ENCODE measurements at regions not wholly inside any gene's neighbourhood (a gene's known extent, or its start where the extent isn't known, plus 50 kb on each side); places are given as distances from the start of the nearest gene placed in this dataset.

DNA sequence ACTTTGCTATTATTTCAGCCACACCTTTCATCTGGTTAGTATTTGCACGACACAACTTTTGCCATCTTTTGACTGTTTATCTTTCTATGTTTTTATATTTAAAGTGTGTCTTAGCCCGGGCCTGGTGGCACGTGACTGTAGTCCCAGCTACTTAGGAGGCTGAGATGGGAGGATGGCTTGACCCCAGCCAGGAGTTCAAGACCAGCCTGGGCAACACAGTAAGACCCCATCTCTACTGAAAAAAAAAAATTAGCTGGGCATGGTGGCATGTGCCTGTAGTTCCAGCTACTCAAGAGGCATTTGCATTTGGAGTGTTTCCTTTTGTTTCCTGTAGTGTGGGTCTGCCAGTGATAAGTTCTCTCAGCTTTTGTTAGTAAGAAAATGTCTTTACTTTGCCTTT is 88.7 kb upstream of the GLI2 start:
- Histone ChIP-seq H3K4me2 (ENCODE audit: insufficient read depth, insufficient read length, low read length) (no peak overlapping the region), H3K4ac (ENCODE audit: low read depth, low read length) (no peak overlapping the region), H4K91ac (ENCODE audit: insufficient read length, low read depth, low read length) (no peak overlapping the region), H3K4me1 (ENCODE audit: insufficient read depth, low read length) (no peaks in the 10 kb centered on the region; the same call in 1 of the 2 replicates), H2BK5ac (ENCODE audit: insufficient read length, low read length) (no peak overlapping the region), H3K9me3 (ENCODE audit: control insufficient read depth, low read depth, low read length) (peaks cover 14% of the 10 kb centered on the region), H3K56ac (ENCODE audit: insufficient read length, low read depth, low read length) (no peak overlapping the region), H3K79me1 (ENCODE audit: insufficient read depth, low read depth, low read length, poor library complexity, severe bottlenecking) (no peaks in the 10 kb centered on the region), H2AFZ (ENCODE audit: low read length) (no peak overlapping the region), H2BK12ac (ENCODE audit: insufficient read length, low read depth, low read length) (no peak overlapping the region), H4K20me1 (ENCODE audit: control insufficient read depth, insufficient read depth, insufficient read length) (no peaks in the 10 kb centered on the region), H2BK15ac (ENCODE audit: low read depth, low read length) (no peak overlapping the region), H3K14ac (ENCODE audit: insufficient read depth, low read length) (no peak overlapping the region), H3K27ac (ENCODE audit: insufficient read length, low read depth, low read length) (no peak overlapping the region), H4K5ac (ENCODE audit: insufficient read length, low read depth, low read length) (no peak overlapping the region), H3K9ac (ENCODE audit: extremely low read depth, insufficient read length, low read length) (no peak overlapping the region), H3T11ph (ENCODE audit: low read length) (no peak overlapping the region), H4K8ac (replicated peaks; ENCODE audit: insufficient read length, low read depth, low read length) (no peak overlapping the region), H3K23ac (ENCODE audit: insufficient read length, low read depth, low read length) (no peak overlapping the region), H3K23me2 (ENCODE audit: insufficient read length, low read depth, low read length, poor library complexity, severe bottlenecking) (peaks cover 3% of the 10 kb centered on the region), H2AK5ac (ENCODE audit: insufficient read length, low read length) (no peak overlapping the region), H3K79me2 (ENCODE audit: insufficient read depth, low read length) (no peaks in the 10 kb centered on the region), H3K27me3 (ENCODE audit: insufficient read depth, low read length) (no peaks in the 10 kb centered on the region), H2BK20ac (ENCODE audit: low read depth, low read length, poor library complexity, severe bottlenecking) (no peak overlapping the region), H3K18ac (ENCODE audit: insufficient read length, low read depth, low read length) (no peak overlapping the region), H2BK120ac (ENCODE audit: low read depth, low read length, poor library complexity, severe bottlenecking) (no peak overlapping the region)
- WGBS (ENCODE audit: extremely low coverage, insufficient read length, low lambda C conversion rate): no CpG with 5 or more reads among the region's 3 CpGs
- Mint-ChIP-seq H3K4me3 (no peak overlapping the region), H3K27me3 (ENCODE audit: low read depth) (peaks cover 48% of the 10 kb centered on the region), H3K27ac (no peak overlapping the region), H3K36me3 (ENCODE audit: insufficient read depth in 1 of 3, low read depth in 3 of 3) (peaks cover 8 to 21% (median 13%) of the 10 kb centered on the region in 3 experiments), H3K9me3 (peaks cover 26 to 29% of the 10 kb centered on the region in 2 experiments), H3K4me1 (peaks cover 4 to 5% of the 10 kb centered on the region in 2 experiments)
- DNase-seq: no peak
- TF ChIP-seq, protein P1, sequence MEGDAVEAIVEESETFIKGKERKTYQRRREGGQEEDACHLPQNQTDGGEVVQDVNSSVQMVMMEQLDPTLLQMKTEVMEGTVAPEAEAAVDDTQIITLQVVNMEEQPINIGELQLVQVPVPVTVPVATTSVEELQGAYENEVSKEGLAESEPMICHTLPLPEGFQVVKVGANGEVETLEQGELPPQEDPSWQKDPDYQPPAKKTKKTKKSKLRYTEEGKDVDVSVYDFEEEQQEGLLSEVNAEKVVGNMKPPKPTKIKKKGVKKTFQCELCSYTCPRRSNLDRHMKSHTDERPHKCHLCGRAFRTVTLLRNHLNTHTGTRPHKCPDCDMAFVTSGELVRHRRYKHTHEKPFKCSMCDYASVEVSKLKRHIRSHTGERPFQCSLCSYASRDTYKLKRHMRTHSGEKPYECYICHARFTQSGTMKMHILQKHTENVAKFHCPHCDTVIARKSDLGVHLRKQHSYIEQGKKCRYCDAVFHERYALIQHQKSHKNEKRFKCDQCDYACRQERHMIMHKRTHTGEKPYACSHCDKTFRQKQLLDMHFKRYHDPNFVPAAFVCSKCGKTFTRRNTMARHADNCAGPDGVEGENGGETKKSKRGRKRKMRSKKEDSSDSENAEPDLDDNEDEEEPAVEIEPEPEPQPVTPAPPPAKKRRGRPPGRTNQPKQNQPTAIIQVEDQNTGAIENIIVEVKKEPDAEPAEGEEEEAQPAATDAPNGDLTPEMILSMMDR (conservative IDR thresholded peaks at IDR 0.05): no peak

All from H9 (cell line).